Endothelial cell (in vitro differentiated cells): ENCODE measurements at regions not wholly inside any gene's neighbourhood (a gene's known extent, or its start where the extent isn't known, plus 50 kb on each side); places are given as distances from the start of the nearest gene placed in this dataset.
"Not testable (repeated sequence)": the region's sequence is repeated elsewhere in the genome, so short reads cannot be mapped to it uniquely, and the experiment has no call there.

Source experiments
- DNase-seq: peaks from one replicate; pipeline ENCODE4 v3.0.0; 2021; ENCODE audit warnings: low spot score
- H3K27ac Mint-ChIP-seq: one replicate; pipeline ENCODE4 v1.8.0; 2021; ENCODE audit warnings: mixed read lengths, inconsistent platforms; ENCODE audit not compliant: unreplicated experiment
- H3K27me3 Mint-ChIP-seq: one replicate; pipeline ENCODE4 v1.8.0; 2021; ENCODE audit warnings: mild to moderate bottlenecking, moderate library complexity, mixed read lengths, inconsistent platforms; ENCODE audit not compliant: unreplicated experiment
- H3K36me3 Mint-ChIP-seq: one replicate; pipeline ENCODE4 v1.8.0; 2021; ENCODE audit warnings: mild to moderate bottlenecking, low read depth, mixed read lengths, inconsistent platforms; ENCODE audit not compliant: unreplicated experiment
- H3K4me1 Mint-ChIP-seq: one replicate; pipeline ENCODE4 v1.8.0; 2021; ENCODE audit warnings: mild to moderate bottlenecking, mixed read lengths, inconsistent platforms; ENCODE audit not compliant: unreplicated experiment
- H3K4me3 Mint-ChIP-seq: one replicate; pipeline ENCODE4 v1.8.0; 2021; ENCODE audit warnings: mild to moderate bottlenecking, mixed read lengths, inconsistent platforms; ENCODE audit not compliant: unreplicated experiment
- H3K9me3 Mint-ChIP-seq: one replicate; pipeline ENCODE4 v1.8.0; 2021; ENCODE audit warnings: mixed read lengths, inconsistent platforms; ENCODE audit not compliant: unreplicated experiment
- TF ChIP-seq, protein P1 (sequence below): fragments of 200-600 bp; sonication (generic); IDR thresholded peaks from one replicate; pipeline ENCODE4 v1.5.0; 2021; ENCODE audit warnings: antibody characterized with exemption; ENCODE audit not compliant: unreplicated experiment

DNA sequence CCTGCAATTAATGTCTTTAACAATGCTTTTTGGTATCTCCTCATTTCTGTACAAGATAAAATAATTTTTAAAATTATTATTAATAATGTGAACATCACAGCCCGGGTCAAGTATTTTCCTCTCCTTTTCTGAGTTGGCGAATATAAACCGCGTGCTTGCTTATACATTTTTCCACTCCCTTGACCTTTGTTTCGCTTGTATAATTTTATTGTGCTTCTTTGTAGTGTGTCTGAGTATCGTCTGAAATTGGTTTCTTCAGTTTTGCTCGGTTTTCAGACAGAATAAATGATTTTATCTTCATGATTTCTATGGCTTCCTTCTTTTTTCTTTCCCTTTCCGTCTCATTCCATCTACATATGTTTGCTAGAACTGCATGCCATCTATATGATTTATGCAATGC, 448.5 kb downstream of the MAT2B start:
- DNase-seq, result no peak
- TF ChIP-seq, protein P1, sequence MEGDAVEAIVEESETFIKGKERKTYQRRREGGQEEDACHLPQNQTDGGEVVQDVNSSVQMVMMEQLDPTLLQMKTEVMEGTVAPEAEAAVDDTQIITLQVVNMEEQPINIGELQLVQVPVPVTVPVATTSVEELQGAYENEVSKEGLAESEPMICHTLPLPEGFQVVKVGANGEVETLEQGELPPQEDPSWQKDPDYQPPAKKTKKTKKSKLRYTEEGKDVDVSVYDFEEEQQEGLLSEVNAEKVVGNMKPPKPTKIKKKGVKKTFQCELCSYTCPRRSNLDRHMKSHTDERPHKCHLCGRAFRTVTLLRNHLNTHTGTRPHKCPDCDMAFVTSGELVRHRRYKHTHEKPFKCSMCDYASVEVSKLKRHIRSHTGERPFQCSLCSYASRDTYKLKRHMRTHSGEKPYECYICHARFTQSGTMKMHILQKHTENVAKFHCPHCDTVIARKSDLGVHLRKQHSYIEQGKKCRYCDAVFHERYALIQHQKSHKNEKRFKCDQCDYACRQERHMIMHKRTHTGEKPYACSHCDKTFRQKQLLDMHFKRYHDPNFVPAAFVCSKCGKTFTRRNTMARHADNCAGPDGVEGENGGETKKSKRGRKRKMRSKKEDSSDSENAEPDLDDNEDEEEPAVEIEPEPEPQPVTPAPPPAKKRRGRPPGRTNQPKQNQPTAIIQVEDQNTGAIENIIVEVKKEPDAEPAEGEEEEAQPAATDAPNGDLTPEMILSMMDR, result no peak
- H3K27me3 Mint-ChIP-seq, result peaks cover 1% of the 10 kb centered on the region
- no peak overlapping the region for H3K27ac Mint-ChIP-seq
- no peaks in the 10 kb centered on the region for H3K4me1 Mint-ChIP-seq
- H3K4me3 Mint-ChIP-seq, result no peak overlapping the region
- H3K36me3 Mint-ChIP-seq, result no peaks in the 10 kb centered on the region
- H3K9me3 Mint-ChIP-seq, result no peaks in the 10 kb centered on the region

DNA sequence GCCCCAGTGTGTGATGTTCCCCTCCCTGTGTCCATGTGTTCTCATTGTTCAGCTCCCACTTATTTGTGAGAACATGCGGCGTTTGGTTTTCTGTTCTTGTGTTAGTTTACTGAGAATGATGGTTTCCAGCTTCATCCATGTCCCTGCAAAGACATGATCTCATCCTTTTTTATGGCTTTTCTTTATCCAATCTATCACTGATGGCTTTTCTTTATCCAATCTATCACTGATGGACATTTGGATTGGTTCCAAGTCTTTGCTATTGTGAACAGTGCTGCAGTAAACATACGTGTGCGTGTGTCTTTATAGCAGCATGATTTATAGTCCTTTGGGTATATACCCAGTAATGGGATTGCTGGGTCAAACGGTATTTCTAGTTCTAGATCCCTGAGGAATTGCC, 455.8 kb downstream of the MAT2B start:
- not testable (repeated sequence) for H3K27ac Mint-ChIP-seq, DNase-seq, H3K9me3 Mint-ChIP-seq, H3K36me3 Mint-ChIP-seq, H3K4me1 Mint-ChIP-seq, H3K4me3 Mint-ChIP-seq, H3K27me3 Mint-ChIP-seq

DNA sequence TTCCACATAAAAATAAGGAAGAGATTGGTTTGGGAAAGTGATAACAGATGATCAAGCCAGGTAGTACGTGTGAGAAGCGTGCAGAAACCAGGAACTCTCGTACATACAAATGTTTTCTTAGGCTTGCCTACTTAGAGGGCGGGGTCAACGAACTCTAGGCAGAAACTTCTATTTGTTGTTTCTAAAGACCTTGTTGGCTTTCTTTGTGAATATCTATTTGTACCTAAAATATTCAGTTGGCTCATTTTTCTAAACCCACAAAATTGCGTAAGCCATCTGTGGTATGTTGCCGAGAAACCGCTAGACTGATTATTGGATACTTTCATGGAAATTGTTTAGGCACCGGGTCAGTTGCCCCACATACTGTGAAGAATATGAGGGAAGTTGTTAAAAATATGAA, 458.5 kb downstream of the MAT2B start:
- Mint-ChIP-seq H3K4me1 (no peaks in the 10 kb centered on the region), H3K4me3 (no peak overlapping the region), H3K36me3 (no peaks in the 10 kb centered on the region), H3K27ac (no peak overlapping the region), H3K9me3 (no peaks in the 10 kb centered on the region), H3K27me3 (no peaks in the 10 kb centered on the region)
- DNase-seq, result no peak
- TF ChIP-seq, protein P1, result no peak

DNA sequence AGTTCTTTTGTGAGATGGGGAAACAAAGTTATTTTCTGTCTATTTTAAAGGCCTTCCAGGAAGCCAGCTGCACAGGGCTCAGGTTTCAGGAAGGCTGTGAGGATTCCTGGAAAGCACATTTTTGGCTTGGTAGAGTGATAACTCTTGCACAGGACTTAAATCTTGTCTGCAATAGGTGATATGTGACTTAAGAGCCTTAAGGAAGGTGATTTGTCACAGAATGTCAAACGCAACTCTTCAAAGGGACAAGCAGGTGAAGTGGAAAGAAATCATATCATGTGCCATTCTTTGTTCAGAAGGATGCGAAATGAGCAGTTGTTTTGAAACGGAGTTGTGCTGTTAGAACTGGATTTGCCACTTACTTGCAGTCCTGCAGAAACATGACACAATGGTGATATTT, 459.3 kb downstream of the MAT2B start:
- H3K27ac Mint-ChIP-seq, result no peak overlapping the region
- TF ChIP-seq, protein P1, result no peak
- H3K4me1 Mint-ChIP-seq, result no peaks in the 10 kb centered on the region
- no peaks in the 10 kb centered on the region for H3K36me3 Mint-ChIP-seq
- DNase-seq, result no peak
- H3K27me3 Mint-ChIP-seq, result no peaks in the 10 kb centered on the region
- H3K9me3 Mint-ChIP-seq, result no peaks in the 10 kb centered on the region
- no peak overlapping the region for H3K4me3 Mint-ChIP-seq

DNA sequence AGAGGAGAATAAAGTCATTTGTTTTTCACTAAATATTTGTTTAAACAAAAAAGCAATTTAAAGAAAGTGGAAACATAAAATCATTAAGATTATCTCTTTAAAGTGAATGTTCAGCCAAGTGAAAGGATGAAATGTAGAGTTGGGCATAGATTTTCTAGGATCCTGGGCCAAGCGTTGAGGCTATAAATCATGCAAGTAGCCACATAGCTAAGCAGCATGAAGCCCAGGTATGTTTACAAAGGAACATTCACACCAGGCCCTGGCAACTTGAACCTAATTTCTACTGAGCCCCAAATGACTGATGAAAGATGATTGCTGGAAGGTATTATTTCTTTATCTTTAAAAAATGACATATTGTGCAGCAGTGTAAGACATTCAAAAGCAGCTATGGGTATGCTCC, 461.8 kb downstream of the MAT2B start:
- no peak overlapping the region for H3K27ac Mint-ChIP-seq
- no peaks in the 10 kb centered on the region for H3K9me3 Mint-ChIP-seq
- H3K4me1 Mint-ChIP-seq, result no peaks in the 10 kb centered on the region

More for the DNA sequence above, 461.8 kb downstream of the MAT2B start:
- no peaks in the 10 kb centered on the region for H3K27me3 Mint-ChIP-seq
- no peak overlapping the region for H3K4me3 Mint-ChIP-seq
- TF ChIP-seq, protein P1, result no peak
- DNase-seq, result no peak
- no peaks in the 10 kb centered on the region for H3K36me3 Mint-ChIP-seq
